BJ (cell line): ENCODE measurements at regions not wholly inside any gene's neighbourhood (a gene's known extent, or its start where the extent isn't known, plus 50 kb on each side); places are given as distances from the start of the nearest gene placed in this dataset.

Experiments used
- CTCF ChIA-PET: fragments of 350-600 bp; formaldehyde crosslinking; extraction: SDS; loops from one replicate; lab custom pipeline; 2021; ENCODE audit warnings: antibody characterized with exemption, inconsistent platforms; lab: Yijun Ruan, JAX
- POLR2A ChIA-PET: fragments of 300-600 bp; sonication (Branson Sonifier 250); formaldehyde crosslinking; extraction: SDS; loops from one replicate; lab custom pipeline; 2021; ENCODE audit warnings: antibody characterized with exemption; lab: Charles Lee
- DNase-seq: peaks from one replicate; pipeline ENCODE4 v3.0.0-alpha.2; 2011; ENCODE audit warnings: low read depth
- H3K27me3 ChIP-seq: 2 replicates; pipeline ENCODE4 v1.6.0; 2011; ENCODE audit warnings: low read length; ENCODE audit not compliant: control insufficient read depth, insufficient read depth
- H3K36me3 ChIP-seq: 2 replicates; pipeline ENCODE4 v1.5.1; 2011; ENCODE audit warnings: low read length; ENCODE audit not compliant: control insufficient read depth, insufficient read depth
- H3K4me3 ChIP-seq: 2 replicates; pipeline ENCODE4 v1.5.1; 2011; ENCODE audit warnings: low read depth, mild to moderate bottlenecking, control low read depth, low read length
- CTCF ChIP-seq: IDR thresholded peaks from 2 replicates; pipeline ENCODE4 v1.5.1; 2011; ENCODE audit warnings: low read depth, mild to moderate bottlenecking, control low read depth, inconsistent platforms, low read length, moderate library complexity; ENCODE audit not compliant: insufficient read depth

DNA sequence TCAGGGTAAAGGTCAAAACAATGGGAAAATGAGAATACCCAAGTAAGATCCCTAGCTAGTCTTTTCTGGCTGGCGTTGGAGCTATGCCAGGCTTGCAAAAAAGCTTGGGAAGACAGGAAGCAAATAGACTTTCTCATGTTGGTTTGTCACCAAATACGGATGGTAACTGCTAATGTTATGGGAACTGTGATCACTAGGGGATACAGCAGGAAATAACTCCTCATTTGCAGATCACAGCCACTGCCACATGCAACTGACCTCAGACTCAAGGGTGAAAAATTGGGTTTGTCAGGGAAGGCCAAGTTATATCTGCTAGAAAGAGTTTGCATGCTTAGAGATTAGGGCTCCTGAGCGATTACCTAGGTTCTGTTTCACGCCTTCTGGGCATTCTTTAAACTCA lies 162.9 kb downstream of the NHLRC3 start:
- ChIA-PET POLR2A (no interaction called here), CTCF (no interaction called here)
- Histone ChIP-seq H3K27me3 (no peaks in the 10 kb centered on the region), H3K36me3 (no peaks in the 10 kb centered on the region), H3K4me3 (no peak overlapping the region)
- no peak for DNase-seq
- no peak for TF ChIP-seq CTCF

DNA sequence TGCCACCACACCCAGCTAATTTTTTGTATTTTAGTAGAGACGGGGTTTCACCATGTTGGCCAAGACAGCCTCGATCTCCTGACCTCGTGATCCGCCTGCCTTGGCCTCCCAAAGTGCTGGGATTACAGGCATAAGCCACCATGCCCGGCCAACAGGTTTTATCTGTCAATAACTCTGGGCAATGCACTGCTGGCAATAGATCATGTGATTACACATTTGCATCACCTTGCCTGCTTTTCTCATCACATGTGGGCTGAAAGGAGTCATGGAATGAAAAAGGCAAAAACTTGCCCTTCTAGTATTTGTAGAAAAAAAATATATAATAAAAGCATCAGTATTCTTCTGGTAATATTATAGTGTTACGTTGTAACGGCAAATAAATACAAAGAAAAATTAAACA lies 164.5 kb downstream of the NHLRC3 start:
- no peak overlapping the region for H3K4me3 ChIP-seq
- no peaks in the 10 kb centered on the region for H3K27me3 ChIP-seq
- ChIA-PET POLR2A (no interaction called here), CTCF (no interaction called here)
- TF ChIP-seq CTCF = no peak
- no peaks in the 10 kb centered on the region for H3K36me3 ChIP-seq
- no peak for DNase-seq

- no peak for DNase-seq
- Histone ChIP-seq H3K27me3 (no peaks in the 10 kb centered on the region), H3K4me3 (no peak overlapping the region), H3K36me3 (no peaks in the 10 kb centered on the region)
- POLR2A ChIA-PET = no interaction called here
- CTCF ChIA-PET = no interaction called here
- TF ChIP-seq CTCF = no peak
Observed at GRCh38 chr13:39208636-39209035, 170.4 kb downstream of the NHLRC3 start.

GRCh38 chr13:39209731-39210531 lies 171.7 kb downstream of the NHLRC3 start:
- CTCF ChIA-PET = no interaction called here
- no peak for DNase-seq
- H3K27me3 ChIP-seq = no peaks in the 10 kb centered on the region

GRCh38 chr13:39210961-39211534 lies 172.8 kb downstream of the NHLRC3 start:
- no peak for DNase-seq
- ChIA-PET CTCF (no interaction called here), POLR2A (no interaction called here)
- Histone ChIP-seq H3K27me3 (no peaks in the 10 kb centered on the region), H3K4me3 (no peak overlapping the region), H3K36me3 (no peaks in the 10 kb centered on the region)
- no peak for TF ChIP-seq CTCF

More at GRCh38 chr13:39209731-39210531, 171.7 kb downstream of the NHLRC3 start:
- no peak overlapping the region for H3K4me3 ChIP-seq
- no peak for TF ChIP-seq CTCF
- H3K36me3 ChIP-seq = no peaks in the 10 kb centered on the region
- POLR2A ChIA-PET = no interaction called here
